ENCODE measurements at regions not wholly inside any gene's neighbourhood (a gene's known extent, or its start where the extent isn't known, plus 50 kb on each side); places are given as distances from the start of the nearest gene placed in this dataset.

GRCh38 chr16:8257561-8257960 lies 332.8 kb downstream of the TMEM114 start:
- TF ChIP-seq, protein P1, sequence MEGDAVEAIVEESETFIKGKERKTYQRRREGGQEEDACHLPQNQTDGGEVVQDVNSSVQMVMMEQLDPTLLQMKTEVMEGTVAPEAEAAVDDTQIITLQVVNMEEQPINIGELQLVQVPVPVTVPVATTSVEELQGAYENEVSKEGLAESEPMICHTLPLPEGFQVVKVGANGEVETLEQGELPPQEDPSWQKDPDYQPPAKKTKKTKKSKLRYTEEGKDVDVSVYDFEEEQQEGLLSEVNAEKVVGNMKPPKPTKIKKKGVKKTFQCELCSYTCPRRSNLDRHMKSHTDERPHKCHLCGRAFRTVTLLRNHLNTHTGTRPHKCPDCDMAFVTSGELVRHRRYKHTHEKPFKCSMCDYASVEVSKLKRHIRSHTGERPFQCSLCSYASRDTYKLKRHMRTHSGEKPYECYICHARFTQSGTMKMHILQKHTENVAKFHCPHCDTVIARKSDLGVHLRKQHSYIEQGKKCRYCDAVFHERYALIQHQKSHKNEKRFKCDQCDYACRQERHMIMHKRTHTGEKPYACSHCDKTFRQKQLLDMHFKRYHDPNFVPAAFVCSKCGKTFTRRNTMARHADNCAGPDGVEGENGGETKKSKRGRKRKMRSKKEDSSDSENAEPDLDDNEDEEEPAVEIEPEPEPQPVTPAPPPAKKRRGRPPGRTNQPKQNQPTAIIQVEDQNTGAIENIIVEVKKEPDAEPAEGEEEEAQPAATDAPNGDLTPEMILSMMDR (IDR thresholded peaks at IDR 0.05) = no peak
- no peak for TF ChIP-seq EZH2 (IDR thresholded peaks at IDR 0.05)

Measured in neural progenitor cell (in vitro differentiated cells).